Panc1 (cell line): ENCODE measurements at regions not wholly inside any gene's neighbourhood (a gene's known extent, or its start where the extent isn't known, plus 50 kb on each side); places are given as distances from the start of the nearest gene placed in this dataset.

Source experiments
- CTCF ChIP-seq: fragments of 450-650 bp; IDR thresholded peaks from 2 replicates; pipeline ENCODE4 v1.5.1; 2017; ENCODE audit warnings: mild to moderate bottlenecking
- POLR2AphosphoS5 ChIP-seq: IDR thresholded peaks from 2 replicates; pipeline ENCODE4 v1.6.1; 2012; ENCODE audit warnings: mild to moderate bottlenecking, low read depth, low read length, moderate library complexity
- SIN3A ChIP-seq: IDR thresholded peaks from 2 replicates; pipeline ENCODE4 v1.6.1; 2012; ENCODE audit warnings: low read depth, mild to moderate bottlenecking, low read length, moderate library complexity, borderline replicate concordance; ENCODE audit not compliant: insufficient read depth

GRCh38 chr5:53373451-53374158 is 106.8 kb upstream of the FST start:
- TF ChIP-seq CTCF = no peak
- TF ChIP-seq SIN3A = no peak
- no peak for TF ChIP-seq POLR2AphosphoS5
